IgD-negative memory B cell (primary cell): ENCODE measurements at regions not wholly inside any gene's neighbourhood (a gene's known extent, or its start where the extent isn't known, plus 50 kb on each side); places are given as distances from the start of the nearest gene placed in this dataset.
A peak's percentile ranks its signal among the peaks of the same experiment; 100 is the strongest.

Experiments used
- H3K27ac Mint-ChIP-seq, 3 donors: one replicate each; pipeline ENCODE4 v1.8.0; 2020 to 2022; ENCODE audit warnings: mild to moderate bottlenecking in 3 of 3, mixed read lengths in 3 of 3, moderate library complexity in 1 of 3
- H3K27me3 Mint-ChIP-seq: one replicate; pipeline ENCODE4 v1.8.0; 2021; ENCODE audit warnings: mixed read lengths
- H3K36me3 Mint-ChIP-seq: one replicate; pipeline ENCODE4 v1.8.0; 2020; ENCODE audit warnings: mild to moderate bottlenecking, mixed read lengths
- H3K4me1 Mint-ChIP-seq, 3 donors: one replicate each; pipeline ENCODE4 v1.8.0; 2020 to 2022; ENCODE audit warnings: mixed read lengths in 3 of 3, mild to moderate bottlenecking in 1 of 3
- H3K4me3 Mint-ChIP-seq, 4 donors: one replicate each; pipeline ENCODE4 v1.8.0; 2020 to 2022; ENCODE audit warnings: mild to moderate bottlenecking in 4 of 4, mixed read lengths in 4 of 4, moderate library complexity in 3 of 4
- H3K9me3 Mint-ChIP-seq, 3 donors: one replicate each; pipeline ENCODE4 v1.8.0; 2020 to 2021; ENCODE audit warnings: mixed read lengths in 3 of 3, mild to moderate bottlenecking in 1 of 3

GRCh38 chr10:43965033-43965917 lies 316.6 kb upstream of the ZNF32 start:
- Mint-ChIP-seq H3K4me1 (peaks cover 0 to 2% (median 0%) of the 10 kb centered on the region in 3 donors), H3K36me3 (no peaks in the 10 kb centered on the region), H3K27me3 (peaks cover 10% of the 10 kb centered on the region), H3K27ac (peak overlapping the region in 1 of 3 donors; percentile 19), H3K4me3 (peak overlapping the region in 1 of 4 donors; percentile 2), H3K9me3 (peaks cover 0 to 2% (median 0%) of the 10 kb centered on the region in 3 donors)

- peaks cover 0 to 2% (median 0%) of the 10 kb centered on the region in 3 donors for H3K4me1 Mint-ChIP-seq
- peaks cover 7% of the 10 kb centered on the region for H3K27me3 Mint-ChIP-seq
- H3K4me3 Mint-ChIP-seq: no peak overlapping the region
- H3K36me3 Mint-ChIP-seq: no peaks in the 10 kb centered on the region
- peaks cover 0 to 2% (median 0%) of the 10 kb centered on the region in 3 donors for H3K9me3 Mint-ChIP-seq
- H3K27ac Mint-ChIP-seq: peak overlapping the region in 1 of 3 donors; percentile 32
Observed at GRCh38 chr10:43964486-43964885, 315.8 kb upstream of the ZNF32 start.

GRCh38 chr10:43963793-43964425 lies 315.2 kb upstream of the ZNF32 start:
- peaks cover 0 to 2% (median 0%) of the 10 kb centered on the region in 3 donors for H3K9me3 Mint-ChIP-seq
- H3K27ac Mint-ChIP-seq: no peak overlapping the region
- H3K27me3 Mint-ChIP-seq: peaks cover 7% of the 10 kb centered on the region
- no peak overlapping the region for H3K4me3 Mint-ChIP-seq
- H3K4me1 Mint-ChIP-seq: peaks cover 0 to 2% (median 0%) of the 10 kb centered on the region in 3 donors
- no peaks in the 10 kb centered on the region for H3K36me3 Mint-ChIP-seq

GRCh38 chr10:43963379-43963778 lies 314.7 kb upstream of the ZNF32 start:
- Mint-ChIP-seq H3K9me3 (no peaks in the 10 kb centered on the region), H3K4me3 (no peak overlapping the region), H3K27ac (peak overlapping the region in 1 of 3 donors; percentile 67), H3K27me3 (peaks cover 7% of the 10 kb centered on the region), H3K4me1 (peaks cover 0 to 2% (median 0%) of the 10 kb centered on the region in 3 donors), H3K36me3 (no peaks in the 10 kb centered on the region)

- Mint-ChIP-seq H3K27me3 (peaks cover 7% of the 10 kb centered on the region), H3K27ac (peak overlapping the region in 1 of 3 donors; percentile 67), H3K9me3 (no peaks in the 10 kb centered on the region), H3K4me3 (no peak overlapping the region), H3K4me1 (peaks cover 0 to 2% (median 0%) of the 10 kb centered on the region in 3 donors), H3K36me3 (no peaks in the 10 kb centered on the region)
Observed at GRCh38 chr10:43962346-43963191, 313.9 kb upstream of the ZNF32 start.

GRCh38 chr10:43961523-43962345 lies 313.1 kb upstream of the ZNF32 start:
- Mint-ChIP-seq H3K9me3 (peaks cover 0 to 2% (median 0%) of the 10 kb centered on the region in 3 donors), H3K36me3 (no peaks in the 10 kb centered on the region), H3K4me1 (peaks cover 0 to 2% (median 0%) of the 10 kb centered on the region in 3 donors), H3K27ac (no peak overlapping the region), H3K4me3 (no peak overlapping the region), H3K27me3 (peaks cover 7% of the 10 kb centered on the region)

- Mint-ChIP-seq H3K36me3 (no peaks in the 10 kb centered on the region), H3K4me3 (no peak overlapping the region), H3K9me3 (peaks cover under 1 to 2% (median 2%) of the 10 kb centered on the region in 3 donors), H3K27ac (peak overlapping the region in 1 of 3 donors; percentile 31), H3K27me3 (peaks cover 7% of the 10 kb centered on the region), H3K4me1 (peaks cover 0 to 2% (median 0%) of the 10 kb centered on the region in 3 donors)
Observed at GRCh38 chr10:43960981-43961380, 312.3 kb upstream of the ZNF32 start.

- Mint-ChIP-seq H3K27ac (no peak overlapping the region), H3K4me1 (peaks cover 0 to 2% (median 0%) of the 10 kb centered on the region in 3 donors)
Observed at GRCh38 chr10:43960477-43960876, 311.8 kb upstream of the ZNF32 start.

GRCh38 chr10:43960135-43960415 lies 311.4 kb upstream of the ZNF32 start:
- Mint-ChIP-seq H3K4me3 (no peak overlapping the region), H3K27me3 (peaks cover 7% of the 10 kb centered on the region), H3K27ac (no peak overlapping the region), H3K9me3 (peaks cover 2 to 4% (median 2%) of the 10 kb centered on the region in 3 donors), H3K4me1 (peaks cover 0 to 2% (median 0%) of the 10 kb centered on the region in 3 donors), H3K36me3 (no peaks in the 10 kb centered on the region)

More at GRCh38 chr10:43960477-43960876, 311.8 kb upstream of the ZNF32 start:
- no peaks in the 10 kb centered on the region for H3K36me3 Mint-ChIP-seq
- peaks cover 2 to 4% (median 2%) of the 10 kb centered on the region in 3 donors for H3K9me3 Mint-ChIP-seq
- no peak overlapping the region for H3K4me3 Mint-ChIP-seq
- peaks cover 7% of the 10 kb centered on the region for H3K27me3 Mint-ChIP-seq

GRCh38 chr10:43959364-43960134 lies 310.9 kb upstream of the ZNF32 start:
- Mint-ChIP-seq H3K4me1 (peaks cover 0 to 2% (median 0%) of the 10 kb centered on the region in 3 donors), H3K4me3 (no peak overlapping the region), H3K36me3 (no peaks in the 10 kb centered on the region), H3K9me3 (peaks cover 2 to 4% (median 2%) of the 10 kb centered on the region in 3 donors), H3K27me3 (peaks cover 6% of the 10 kb centered on the region), H3K27ac (no peak overlapping the region)

- H3K36me3 Mint-ChIP-seq: no peaks in the 10 kb centered on the region
- H3K27me3 Mint-ChIP-seq: peaks cover under 1% of the 10 kb centered on the region
- no peak overlapping the region for H3K27ac Mint-ChIP-seq
- no peaks in the 10 kb centered on the region for H3K4me1 Mint-ChIP-seq
- no peak overlapping the region for H3K4me3 Mint-ChIP-seq
- peaks cover 2 to 6% (median 4%) of the 10 kb centered on the region in 3 donors for H3K9me3 Mint-ChIP-seq
Observed at GRCh38 chr10:43958964-43959363, 310.3 kb upstream of the ZNF32 start.

- H3K9me3 Mint-ChIP-seq: peaks cover 2 to 7% (median 6%) of the 10 kb centered on the region in 3 donors
- no peak overlapping the region for H3K4me3 Mint-ChIP-seq
- no peaks in the 10 kb centered on the region for H3K27me3 Mint-ChIP-seq
- no peaks in the 10 kb centered on the region for H3K4me1 Mint-ChIP-seq
- no peak overlapping the region for H3K27ac Mint-ChIP-seq
- no peaks in the 10 kb centered on the region for H3K36me3 Mint-ChIP-seq
Observed at GRCh38 chr10:43958071-43958432, 309.4 kb upstream of the ZNF32 start.

- Mint-ChIP-seq H3K9me3 (peaks cover 2 to 9% (median 7%) of the 10 kb centered on the region in 3 donors), H3K4me3 (no peak overlapping the region), H3K27ac (no peak overlapping the region), H3K27me3 (no peaks in the 10 kb centered on the region), H3K4me1 (no peaks in the 10 kb centered on the region), H3K36me3 (no peaks in the 10 kb centered on the region)
Observed at GRCh38 chr10:43957267-43958070, 308.8 kb upstream of the ZNF32 start.
